NCI-H2171 (cell line): ENCODE measurements at regions not wholly inside any gene's neighbourhood (a gene's known extent, or its start where the extent isn't known, plus 50 kb on each side); places are given as distances from the start of the nearest gene placed in this dataset.
"Not testable (repeated sequence)": the region's sequence is repeated elsewhere in the genome, so short reads cannot be mapped to it uniquely, and the experiment has no call there.

Source experiments
- DNase-seq: peaks from one replicate; lab custom pipeline; 2025; lab: John Stamatoyannopoulos, UW

DNA sequence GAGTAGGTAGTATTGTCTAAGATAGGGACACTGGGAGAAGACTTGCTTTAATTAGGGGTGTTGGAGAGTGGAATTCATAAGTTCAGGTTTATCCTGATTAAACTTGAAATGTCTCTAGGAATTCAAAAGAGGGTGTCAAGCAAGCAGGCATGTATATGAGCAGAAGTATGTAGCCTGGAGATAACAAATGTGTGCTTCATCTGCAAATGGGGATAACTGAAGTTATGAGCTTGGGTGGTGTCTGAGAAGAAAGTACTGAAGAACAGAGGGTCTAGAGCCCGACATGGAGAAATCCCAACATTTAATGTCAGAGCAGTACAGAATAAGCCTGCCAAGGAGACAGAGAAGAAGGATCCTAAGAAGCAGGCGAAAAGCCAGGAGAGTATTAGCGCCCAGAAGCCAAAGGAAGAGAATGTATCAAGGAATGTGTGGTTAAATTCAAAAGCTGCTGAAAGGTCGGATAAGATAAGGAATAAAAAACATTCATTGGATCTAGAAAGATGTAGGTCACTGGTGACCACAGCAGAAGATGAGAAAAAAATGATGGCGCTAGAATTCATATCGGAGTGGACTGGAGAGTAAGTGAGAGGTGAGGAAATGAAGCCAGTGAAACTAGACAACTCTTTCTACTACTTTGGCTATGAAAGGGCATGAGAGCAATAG lies 401.5 kb upstream of the PIK3R1 start:
- no peak for DNase-seq

DNA sequence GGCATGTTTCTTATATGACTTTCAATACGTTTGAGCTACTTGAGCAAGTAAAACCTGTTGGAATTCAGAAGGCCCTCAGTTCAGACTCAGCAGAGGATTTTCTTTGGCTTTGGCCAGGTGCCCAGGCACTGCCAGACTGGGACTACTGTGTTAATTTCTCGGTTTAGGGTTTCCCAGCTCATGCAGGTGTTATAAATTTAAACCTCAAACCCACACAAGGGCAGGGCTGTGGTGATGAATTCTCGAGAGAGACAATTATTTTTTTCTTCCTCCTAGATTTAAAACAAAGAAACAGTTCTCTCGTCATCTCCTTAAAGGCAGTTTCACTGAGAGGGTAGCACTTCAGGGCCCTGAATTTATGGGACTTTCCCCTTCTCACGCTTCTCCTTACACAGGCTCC lies 406.0 kb upstream of the PIK3R1 start:
- DNase-seq: peak; percentile 29

DNA sequence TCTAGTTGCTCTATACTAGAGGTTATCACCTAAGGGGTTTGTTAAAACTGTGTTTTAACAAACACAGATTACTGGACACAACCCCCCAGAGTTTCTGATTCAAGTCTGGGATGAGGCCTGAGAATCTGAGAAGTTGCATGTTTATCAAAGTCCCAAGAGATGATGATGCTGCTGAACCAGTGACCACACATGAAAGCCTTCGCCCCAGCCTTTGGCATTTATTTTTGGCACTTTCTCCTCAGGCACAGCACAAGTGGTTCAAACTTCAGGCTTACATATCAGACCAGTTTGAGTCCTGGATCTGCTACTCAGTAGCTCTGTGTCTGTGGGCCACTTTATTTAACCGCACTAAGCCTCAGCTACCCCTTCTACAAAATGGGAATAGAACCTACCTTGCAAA lies 407.2 kb upstream of the PIK3R1 start:
- no peak for DNase-seq

DNA sequence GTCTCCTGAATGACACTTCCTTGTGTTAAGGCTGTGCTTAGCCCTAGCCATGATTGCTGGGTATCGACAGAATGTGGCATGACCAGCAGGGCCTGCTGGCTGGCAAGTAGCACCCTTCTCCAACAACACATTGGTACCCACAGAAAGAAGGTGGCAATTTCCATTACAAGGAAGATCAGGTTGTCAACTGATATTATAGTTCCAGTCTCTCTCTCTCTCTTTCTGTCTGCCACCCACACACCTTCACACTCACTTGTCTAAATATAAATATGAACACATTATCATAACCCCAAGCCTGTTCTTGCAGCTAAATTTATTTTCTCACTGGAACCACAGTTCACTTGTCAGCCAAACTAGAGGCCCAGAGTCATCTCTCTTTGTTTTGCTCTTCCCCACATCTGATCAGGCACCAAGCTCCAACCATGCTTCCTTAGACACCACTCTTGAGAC lies 408.1 kb upstream of the PIK3R1 start:
- no peak for DNase-seq

DNA sequence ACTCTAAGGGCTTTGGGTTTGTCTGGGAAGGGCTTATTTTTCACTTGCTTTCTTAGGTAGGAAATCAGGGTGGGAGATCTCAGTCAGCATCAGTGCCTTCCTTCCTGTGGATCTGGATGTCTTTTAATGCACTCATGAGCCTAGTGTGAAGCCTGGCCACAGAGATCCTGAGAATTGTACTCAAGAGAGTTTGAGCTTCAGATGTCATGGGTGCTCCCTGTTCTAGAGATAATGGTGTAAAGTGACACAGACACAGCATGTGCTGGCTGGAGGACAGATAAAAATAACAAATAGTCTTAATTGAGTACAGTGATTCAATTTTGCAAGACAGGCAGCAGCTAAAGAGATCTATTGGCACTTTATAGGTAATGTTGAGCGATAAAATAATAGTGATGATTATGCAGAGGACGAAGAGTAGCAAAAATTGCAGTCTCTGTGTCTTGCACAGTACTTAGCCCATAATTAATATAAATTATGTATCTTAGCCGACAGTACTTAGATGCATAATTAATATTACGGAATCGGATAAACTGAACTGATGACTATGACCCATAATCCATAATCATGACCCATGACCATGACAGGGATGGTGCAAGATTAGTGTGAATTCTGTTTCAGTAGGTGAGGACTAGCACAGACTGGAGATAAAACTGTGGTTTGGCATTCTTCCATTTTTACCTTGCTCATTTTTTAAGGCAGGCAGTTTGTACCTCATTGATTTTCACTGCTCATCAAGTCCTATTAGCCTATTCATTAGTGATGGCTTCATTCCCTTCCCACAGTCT lies 408.7 kb upstream of the PIK3R1 start:
- no peak for DNase-seq

DNA sequence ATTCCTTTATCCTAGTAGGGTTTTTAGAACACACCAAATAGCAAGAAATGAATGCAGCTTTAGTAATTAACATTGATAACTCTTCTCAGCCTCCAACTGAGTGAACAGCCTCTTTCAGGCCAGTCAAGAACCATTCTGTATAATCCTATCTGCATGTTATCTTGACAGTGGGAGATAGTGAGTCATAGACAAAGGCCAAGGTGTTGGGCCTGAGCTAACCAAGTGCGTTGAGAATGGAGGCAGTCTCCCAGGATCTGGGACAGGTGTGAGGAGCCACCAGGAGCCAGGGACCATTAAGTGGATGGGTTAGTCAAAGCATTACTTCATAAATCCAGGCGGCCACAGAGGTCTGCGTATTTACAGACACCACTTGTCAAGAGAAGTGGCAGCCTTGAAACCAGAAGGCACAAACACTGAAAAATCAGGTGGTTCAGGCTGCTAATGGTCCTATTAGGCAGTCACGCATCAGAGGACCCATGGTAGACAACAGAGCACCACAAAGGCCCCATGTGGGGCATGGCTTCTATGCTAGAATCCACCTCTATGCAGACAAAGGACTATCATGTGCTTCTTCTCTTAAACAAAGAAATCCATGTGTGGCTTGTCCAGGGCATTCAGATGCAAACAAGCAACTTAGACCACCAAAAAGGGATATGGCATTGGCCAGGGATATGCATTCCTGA lies 409.7 kb upstream of the PIK3R1 start:
- no peak for DNase-seq

DNA sequence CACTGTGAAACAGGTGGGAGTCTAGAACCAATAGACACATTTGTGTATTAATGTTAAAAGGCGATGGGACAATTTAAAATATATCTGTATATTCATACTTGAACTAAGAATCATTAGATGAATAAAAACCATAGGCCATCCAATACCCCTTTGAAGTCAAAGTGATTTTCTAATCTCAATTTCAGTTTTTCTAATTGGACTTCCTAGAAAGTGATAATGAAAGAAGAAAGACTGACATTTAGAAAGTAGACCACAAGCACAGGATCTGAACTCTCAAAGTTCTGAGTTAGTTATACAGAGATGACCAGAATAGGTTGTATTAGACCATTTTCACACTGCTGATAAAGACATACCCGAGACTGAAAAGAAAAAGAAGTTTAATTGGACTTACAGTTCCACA lies 412.8 kb upstream of the PIK3R1 start:
- no peak for DNase-seq

DNA sequence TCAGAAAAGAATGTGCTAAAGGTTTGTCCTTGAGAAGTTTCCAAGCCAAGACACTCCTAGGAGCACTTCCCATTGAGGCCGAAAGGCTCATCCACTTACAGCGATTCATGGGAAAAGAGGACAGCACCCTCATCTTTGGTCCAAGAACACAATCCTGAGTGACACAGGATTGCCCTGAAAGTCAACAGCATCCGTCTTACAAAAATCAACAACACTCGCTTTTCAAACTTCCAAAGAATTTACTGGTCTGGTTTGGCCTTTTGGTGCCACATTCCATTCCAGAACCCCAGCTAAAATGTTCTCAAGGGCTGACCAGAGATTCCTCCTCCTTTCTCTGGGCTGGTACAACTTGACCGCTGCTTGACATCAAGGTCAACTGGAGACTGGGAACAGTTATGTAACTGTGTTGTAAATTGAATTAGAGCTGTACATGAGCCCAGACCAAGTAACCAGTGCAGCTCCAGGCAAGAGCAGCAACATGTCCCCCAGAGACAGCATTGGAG lies 415.8 kb upstream of the PIK3R1 start:
- DNase-seq: no peak

DNA sequence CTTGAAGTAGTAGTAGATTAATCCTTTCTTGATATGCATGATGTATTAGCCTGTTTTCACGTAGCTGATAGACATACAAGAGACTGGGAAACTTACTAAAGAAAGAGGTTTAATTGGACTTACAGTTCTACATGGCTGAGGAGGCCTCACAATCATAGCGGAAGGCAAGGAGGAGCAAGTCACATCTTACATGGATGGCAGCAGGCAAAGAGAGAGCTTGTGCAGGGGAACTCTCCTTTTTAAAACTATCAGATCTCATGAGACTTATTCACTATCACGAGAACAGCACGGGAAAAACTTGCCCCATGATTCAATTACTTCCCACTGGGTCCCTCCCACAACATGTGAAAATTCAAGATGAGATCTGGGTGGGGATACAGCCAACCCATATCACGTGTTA lies 417.1 kb upstream of the PIK3R1 start:
- not testable (repeated sequence) for DNase-seq

DNA sequence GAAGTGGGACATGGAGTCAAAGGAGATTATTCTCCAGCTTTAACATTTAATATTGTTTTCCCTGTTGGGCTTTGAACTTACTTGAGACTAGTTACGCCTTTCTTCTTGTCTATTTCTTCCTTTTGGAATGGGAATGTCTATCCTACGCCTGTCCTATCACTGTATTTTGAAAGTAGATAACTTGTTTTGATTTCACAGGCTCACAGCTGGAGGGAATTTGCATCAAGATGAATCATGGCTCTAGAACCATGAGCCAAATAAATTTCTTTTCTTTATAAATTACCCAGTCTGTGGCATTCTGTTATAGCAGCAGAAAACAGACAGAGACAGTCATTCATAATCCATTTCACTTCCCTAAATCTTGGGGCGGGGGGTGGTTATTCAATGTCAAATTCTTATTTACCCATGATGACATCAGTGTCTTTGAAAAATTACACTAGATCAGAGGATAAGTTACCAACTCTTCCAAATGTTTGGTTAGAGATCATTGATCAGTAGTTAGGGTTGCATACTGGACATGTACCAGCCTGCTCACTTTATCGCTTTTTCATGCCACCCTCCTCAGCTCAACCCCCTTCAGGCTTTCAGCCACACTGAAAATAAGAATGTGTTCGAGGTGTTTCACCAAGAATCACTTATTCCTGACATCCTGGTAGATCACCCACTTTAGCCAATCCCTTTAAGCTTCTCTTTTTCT lies 419.6 kb upstream of the PIK3R1 start:
- no peak for DNase-seq

DNA sequence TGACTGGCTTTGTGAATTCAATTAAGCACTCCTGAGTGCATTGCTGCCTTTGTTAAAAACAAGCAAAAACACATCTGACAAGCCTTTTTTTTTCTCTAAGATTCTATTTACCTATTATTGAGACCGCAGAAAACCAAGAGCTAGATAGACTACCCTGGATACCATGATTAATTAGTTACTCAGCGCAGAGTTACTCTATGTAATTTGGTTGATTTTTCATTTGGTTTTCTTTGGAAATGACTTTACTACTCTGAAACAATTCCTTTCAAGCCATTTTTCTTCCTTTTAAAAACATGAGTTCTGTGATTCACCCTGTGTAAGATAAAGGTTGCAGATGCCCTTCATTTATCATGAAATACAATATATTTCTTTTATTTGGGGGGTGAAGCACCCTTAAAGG lies 421.6 kb upstream of the PIK3R1 start:
- DNase-seq: no peak

DNA sequence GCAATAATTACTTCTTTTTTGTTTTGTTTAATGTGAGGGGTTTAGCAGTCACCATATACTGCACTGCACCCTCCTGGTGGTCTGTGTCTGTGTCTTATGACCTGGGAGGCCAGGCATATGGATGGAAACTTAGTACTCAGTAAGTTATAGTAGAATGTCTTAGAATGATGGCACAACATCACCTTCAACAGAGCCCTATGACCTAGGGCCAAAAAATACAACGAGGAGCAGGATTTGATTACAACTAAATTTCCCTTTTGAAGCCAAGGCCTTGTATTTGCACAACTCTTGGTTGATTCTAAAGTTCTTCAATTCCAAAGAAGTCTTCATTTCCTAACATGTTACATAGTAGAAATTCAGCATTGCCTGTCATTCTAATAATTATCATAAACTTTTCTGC lies 422.1 kb upstream of the PIK3R1 start:
- no peak for DNase-seq

DNA sequence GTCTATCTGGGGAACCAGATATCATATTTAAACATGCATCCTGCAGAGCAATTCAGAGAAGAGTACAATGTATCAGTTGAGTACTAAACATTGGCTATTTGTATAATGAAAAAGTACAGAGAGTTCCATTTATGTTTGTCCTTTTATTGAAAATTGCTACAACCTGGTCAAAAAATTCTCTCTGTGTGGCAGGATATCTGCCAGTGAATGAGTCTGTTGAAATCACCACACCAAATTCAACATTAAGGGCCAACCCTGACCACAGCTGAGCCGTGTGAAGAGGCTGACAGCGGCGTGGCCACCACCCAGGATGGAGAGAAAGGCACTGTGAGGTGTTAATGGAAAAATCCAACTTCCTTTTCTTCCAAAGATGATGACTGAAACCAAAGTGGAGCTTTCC lies 422.7 kb upstream of the PIK3R1 start:
- DNase-seq: no peak

DNA sequence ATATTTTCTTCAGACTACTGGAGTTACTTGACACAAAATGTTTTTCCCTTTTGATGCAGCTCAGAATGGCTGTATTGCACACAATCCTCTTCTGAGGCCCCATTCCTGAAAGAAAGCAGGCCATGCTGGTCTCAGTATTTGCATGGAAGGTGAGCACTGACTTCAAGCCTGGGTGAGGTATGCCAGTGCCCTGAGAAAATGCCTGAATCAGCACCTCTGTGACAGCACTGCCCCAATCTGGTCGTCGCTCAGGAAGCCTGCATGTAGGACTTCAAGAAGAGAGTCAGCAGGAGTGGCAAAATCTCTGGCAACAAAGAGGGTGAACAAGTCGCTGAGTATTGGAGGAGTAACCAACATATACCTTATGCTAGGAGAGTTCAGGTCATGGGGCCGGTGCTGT lies 425.2 kb upstream of the PIK3R1 start:
- DNase-seq: no peak

DNA sequence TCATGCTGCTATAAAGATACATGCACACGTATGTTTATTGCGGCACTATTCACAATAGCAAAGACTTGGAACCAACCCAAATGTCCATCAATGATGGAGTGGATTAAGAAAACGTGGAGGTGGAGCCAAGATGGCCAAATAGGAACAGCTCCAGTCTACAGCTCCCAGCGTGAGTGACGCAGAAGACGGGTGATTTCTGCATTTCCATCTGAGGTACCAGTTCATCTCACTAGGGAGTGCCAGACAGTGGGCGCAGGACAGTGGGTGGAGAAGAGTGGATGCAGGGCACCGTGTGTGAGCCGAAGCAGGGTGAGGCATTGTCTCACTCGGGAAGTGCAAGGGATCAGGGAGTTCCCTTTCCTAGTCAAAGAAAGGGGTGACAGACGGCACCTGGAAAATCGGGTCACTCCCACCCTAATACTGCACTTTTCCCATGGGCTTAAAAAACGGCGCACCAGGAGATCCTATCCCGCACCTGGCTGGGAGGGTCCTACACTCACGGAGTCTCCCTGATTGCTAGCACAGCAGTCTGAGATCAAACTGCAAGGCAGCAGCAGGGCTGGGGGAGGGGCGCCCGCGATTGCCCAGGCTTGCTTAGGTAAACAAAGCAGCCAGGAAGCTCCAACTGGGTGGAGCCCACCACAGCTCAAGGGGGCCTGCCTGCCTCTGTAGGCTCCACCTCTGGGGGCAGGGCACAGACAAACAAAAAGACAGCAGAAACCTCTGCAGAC lies 435.5 kb upstream of the PIK3R1 start:
- peak; percentile 51 for DNase-seq

DNA sequence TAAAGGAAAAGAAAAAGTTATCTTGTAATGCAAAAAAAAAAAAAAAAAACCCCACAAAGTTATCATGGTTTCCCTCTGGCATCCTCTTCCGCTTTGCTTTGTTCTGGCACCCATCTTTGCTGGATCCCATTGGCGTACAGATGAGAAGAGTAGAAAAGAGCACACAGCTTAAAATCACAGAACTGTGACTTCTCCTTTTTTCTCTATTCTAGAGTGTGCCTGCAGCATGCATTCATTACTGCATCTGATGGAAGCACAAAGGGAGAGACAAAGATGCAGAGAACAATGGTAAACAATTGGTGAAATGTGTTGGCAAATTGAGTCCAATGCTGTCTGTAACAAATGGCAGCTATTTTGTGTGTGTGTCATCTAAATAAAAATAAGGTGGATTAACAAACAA lies 440.8 kb upstream of the PIK3R1 start:
- DNase-seq: no peak

DNA sequence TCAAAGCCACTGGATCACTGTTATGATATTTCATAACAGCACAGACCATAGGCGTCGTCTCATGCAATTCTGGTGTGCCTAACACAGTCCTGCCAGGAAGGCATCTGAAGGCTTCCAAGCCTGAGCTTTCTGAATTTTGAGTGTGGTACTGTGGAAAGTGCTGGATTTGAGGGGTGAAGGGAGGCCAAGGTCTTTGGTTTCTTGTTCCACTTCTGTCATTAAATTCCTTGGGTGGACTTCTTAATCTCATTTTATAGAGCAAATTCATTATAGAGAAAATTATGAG lies 441.3 kb upstream of the PIK3R1 start:
- DNase-seq: no peak

DNA sequence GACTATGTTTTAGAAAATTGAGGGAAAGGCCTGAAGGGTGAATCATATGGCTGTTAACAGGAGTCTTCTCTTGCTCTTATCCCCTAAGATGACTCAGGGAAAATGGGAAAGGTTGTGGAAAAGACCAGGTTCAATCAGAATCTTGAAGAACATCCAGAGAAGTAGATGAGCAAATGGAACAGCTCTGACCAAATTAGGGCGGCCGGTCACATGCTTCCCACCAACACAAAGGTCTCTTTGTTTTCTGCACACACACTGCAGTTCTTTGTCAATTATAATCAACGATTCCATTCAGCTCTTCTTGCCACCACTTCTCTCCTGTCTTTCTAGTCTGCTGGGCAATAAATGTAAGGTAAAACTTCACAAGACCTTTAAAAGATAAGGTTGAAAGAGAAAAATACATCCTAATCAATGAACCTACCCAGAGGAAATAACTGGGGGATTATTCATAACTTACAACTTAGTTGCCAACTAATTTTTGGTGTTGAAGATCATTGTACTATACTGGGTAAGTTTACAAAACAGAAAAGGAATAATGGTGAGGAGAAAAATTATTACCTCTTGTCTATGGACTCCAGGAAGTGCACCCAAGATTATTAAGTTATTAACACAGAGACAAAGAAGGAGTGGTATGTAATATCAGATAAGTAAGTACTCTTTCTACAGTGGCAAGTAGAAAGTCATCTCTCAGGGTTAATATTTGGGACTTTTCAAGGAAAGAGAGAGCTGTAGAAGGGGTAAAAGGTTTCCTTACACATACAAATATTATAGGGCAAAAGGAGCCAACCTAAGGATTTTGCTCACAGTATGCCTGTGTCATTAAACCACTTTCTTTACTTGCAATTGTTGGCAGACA lies 441.9 kb upstream of the PIK3R1 start:
- no peak for DNase-seq

DNA sequence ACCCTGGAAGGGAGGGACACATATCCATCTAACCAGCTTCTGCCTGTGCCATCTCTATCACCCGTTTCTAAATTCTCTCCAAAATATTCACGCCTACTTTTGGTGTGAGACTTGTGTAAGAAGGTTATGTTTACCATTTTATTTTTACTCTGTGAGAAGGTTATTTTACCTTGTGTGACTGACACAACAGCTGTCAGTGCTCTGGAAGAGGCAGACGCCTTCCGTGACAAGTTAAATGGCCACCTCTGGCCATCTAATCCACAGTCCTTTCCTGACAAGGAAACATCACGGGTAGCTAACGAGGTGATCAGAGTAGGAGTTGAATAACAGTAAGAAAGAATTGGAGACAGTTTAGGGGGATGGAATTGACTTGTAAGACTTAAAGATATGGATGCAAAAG lies 443.8 kb upstream of the PIK3R1 start:
- DNase-seq: no peak

DNA sequence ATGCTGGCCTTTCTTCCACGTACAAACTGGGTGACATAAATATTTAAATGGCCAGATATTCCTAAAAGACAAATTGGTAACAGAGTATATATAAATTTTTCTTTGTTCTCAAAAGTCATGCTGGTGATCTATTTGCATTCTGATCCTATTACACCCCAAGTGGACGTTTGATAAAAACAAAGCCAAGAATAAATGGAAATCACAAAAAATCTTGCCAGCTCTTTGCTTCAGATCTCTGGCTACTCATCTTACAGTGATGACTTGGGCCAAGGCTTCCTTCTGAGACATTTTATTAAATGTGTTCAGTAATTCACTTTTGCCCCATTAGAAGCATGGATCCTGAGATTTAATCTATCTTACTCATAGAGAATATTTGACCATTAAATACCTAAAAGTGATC lies 444.3 kb upstream of the PIK3R1 start:
- no peak for DNase-seq

DNA sequence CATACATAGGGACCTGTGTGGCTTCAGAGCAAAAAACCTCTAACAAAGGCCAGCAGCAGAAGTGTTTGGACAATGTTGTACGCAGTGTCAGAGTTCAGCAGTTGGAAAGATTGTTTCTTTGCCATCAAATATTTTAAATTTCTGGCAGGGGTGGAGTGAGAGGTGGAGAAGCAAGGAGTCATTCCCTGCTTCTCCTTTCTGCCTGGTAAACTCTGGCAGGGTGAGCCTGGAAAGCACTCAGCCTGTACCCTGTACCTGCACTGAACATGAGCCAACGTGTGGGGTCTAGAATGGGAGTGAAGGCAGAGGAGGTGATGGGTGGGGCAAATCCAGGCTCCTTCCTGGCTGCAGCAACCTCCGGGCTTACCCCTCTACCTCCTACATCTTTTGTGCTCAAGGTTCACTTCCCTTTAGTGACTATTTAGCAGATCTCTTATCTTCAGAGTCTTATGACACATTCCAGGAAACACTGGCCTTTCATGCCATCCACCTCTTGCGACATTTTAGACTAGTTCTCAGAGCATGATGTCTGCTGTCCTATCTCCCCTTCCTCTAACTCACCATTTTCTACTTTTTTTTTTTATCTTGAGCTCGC lies 445.0 kb upstream of the PIK3R1 start:
- DNase-seq: no peak
